Testis (tissue), 2 donors: ENCODE measurements at regions not wholly inside any gene's neighbourhood (a gene's known extent, or its start where the extent isn't known, plus 50 kb on each side); places are given as distances from the start of the nearest gene placed in this dataset.

ENCODE experiments used
- POLR2A ChIP-seq: fragments of 450-650 bp; IDR thresholded peaks from one replicate; pipeline ENCODE4 v1.6.1; 2017; ENCODE audit warnings: antibody characterized with exemption, mild to moderate bottlenecking, moderate library complexity
- TF ChIP-seq, protein P1 (sequence below), 3 experiments: fragments of 450-650 bp in 2 of 3; fragments of 200-600 bp in 1 of 3; sonication (generic) in 1 of 3; IDR thresholded peaks; one replicate each; pipeline ENCODE4 v1.5.1; 2016 to 2019; ENCODE audit warnings: antibody characterized with exemption in 3 of 3, mild to moderate bottlenecking in 2 of 3, moderate library complexity in 1 of 3

DNA sequence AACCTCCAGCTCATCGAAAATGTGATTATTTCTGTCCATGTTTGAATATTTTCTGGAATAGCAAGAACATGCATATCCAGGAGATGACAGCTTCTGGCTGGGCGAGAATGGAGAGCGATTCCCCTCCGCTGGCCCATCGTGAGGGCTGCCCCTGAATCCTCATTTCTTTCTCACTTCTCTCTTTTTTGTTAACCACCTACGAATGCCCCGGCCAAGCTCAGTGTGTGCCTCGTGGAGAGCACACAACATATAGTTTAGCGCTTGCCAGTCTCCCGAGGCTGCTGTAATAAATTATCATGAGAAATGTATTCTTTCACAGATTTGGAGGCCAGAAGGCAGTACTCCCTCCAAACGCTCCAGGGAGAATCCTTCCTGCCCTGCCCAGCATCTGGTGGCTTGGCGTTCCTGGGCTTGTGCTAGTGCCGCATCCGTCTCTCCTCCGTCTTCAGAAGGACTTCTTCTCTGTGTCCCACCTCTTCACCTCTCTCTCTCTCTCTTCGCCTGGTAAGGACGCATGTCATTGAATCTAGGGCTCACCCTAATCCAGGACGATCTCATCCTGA, 1306.0 kb downstream of the TBC1D22A start:
- TF ChIP-seq, protein P1, sequence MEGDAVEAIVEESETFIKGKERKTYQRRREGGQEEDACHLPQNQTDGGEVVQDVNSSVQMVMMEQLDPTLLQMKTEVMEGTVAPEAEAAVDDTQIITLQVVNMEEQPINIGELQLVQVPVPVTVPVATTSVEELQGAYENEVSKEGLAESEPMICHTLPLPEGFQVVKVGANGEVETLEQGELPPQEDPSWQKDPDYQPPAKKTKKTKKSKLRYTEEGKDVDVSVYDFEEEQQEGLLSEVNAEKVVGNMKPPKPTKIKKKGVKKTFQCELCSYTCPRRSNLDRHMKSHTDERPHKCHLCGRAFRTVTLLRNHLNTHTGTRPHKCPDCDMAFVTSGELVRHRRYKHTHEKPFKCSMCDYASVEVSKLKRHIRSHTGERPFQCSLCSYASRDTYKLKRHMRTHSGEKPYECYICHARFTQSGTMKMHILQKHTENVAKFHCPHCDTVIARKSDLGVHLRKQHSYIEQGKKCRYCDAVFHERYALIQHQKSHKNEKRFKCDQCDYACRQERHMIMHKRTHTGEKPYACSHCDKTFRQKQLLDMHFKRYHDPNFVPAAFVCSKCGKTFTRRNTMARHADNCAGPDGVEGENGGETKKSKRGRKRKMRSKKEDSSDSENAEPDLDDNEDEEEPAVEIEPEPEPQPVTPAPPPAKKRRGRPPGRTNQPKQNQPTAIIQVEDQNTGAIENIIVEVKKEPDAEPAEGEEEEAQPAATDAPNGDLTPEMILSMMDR (IDR thresholded peaks at IDR 0.05): no peak
- TF ChIP-seq POLR2A: no peak
